HK-2 (cell line): ENCODE measurements at regions not wholly inside any gene's neighbourhood (a gene's known extent, or its start where the extent isn't known, plus 50 kb on each side); places are given as distances from the start of the nearest gene placed in this dataset.

Experiments
- DNase-seq: peaks from one replicate; pipeline ENCODE4 v3.0.0-alpha.2; 2018; ENCODE audit not compliant: unreplicated experiment

DNA sequence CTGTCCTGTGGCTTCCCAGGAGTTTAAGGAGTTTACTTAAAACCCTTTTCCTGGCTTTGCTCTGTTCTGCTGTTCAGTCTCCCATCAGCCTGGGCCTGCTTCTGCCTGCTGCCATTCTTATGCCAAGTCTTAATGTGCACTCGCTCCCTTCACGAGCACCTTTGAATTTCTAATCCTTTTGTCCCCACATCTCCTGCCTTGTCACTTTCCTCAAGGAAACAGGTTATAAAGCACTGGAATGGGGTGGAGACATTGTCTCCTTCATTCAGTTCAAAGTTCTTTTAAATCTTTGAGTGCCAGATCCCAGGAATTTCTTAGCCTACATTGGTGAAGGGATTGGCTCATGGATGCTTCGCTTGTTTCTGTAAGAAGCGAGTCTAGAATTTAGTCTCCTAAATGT is 87.2 kb upstream of the LIFR start:
- DNase-seq: no peak

DNA sequence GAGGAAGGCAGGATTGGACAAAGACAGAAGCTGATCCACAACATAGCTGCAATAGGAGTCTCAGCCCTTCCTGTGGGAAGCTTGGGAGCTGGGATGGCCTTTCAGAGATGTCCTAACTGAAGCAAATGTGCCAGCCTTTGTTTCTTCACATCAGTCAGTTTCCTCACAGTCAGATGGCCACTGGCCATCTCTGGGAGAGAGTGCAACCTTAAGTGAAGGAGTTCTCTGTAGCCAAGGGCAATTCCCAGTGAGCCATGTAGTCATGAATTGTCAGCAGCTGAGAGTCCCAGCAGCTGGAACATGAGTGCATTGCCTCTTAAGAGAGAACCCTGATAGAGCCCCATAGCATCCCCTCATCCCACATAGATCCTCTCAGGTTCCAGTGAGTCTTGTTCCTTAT is 89.1 kb upstream of the LIFR start:
- no peak for DNase-seq

- no peak for DNase-seq
Observed at GRCh38 chr5:38648703-38649291, 92.4 kb upstream of the LIFR start.

DNA sequence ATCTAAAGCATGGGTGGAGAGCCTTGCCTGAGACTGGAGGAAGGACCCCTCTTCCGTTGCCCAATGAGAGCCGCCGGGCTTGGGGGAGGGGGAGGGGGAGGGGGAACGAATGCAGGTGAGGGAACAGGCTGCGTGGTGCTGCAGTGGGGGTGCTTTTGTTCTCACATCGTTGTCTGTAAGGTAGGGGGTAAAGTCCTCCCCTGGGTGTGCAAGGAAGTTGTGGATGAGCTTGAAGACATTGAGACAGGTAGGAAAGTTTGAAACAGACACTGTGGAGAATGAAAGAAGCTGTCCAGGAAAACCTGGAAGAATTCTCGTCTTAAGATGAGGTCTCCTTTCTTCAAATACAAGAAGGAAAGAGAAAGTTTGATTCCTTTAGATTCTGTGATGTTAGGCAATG is 94.1 kb upstream of the LIFR start:
- no peak for DNase-seq

DNA sequence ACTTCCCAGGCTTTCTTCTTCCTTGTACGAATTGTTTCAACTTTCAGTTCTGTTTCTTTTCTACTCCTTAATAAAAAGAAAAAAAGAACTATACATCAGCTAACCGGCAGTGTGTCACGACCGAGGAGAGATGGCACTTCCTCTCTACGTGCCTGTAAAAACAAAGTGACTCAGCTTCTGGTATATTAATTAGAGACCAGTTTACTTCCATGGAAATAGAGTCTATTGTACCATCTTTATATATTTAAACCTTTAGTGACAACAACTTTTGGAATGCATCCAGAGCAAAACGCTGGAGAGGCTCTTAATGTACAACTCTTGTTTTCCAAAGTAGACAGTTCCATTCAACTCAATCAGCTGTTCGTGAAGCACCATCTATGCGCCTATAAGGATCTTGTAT is 94.5 kb upstream of the LIFR start:
- DNase-seq: no peak

- DNase-seq: no peak
Observed at GRCh38 chr5:38651806-38652205, 95.4 kb upstream of the LIFR start.

GRCh38 chr5:38653389-38653788 is 96.9 kb upstream of the LIFR start:
- DNase-seq: no peak

GRCh38 chr5:38655691-38656090 is 99.2 kb upstream of the LIFR start:
- no peak for DNase-seq

DNA sequence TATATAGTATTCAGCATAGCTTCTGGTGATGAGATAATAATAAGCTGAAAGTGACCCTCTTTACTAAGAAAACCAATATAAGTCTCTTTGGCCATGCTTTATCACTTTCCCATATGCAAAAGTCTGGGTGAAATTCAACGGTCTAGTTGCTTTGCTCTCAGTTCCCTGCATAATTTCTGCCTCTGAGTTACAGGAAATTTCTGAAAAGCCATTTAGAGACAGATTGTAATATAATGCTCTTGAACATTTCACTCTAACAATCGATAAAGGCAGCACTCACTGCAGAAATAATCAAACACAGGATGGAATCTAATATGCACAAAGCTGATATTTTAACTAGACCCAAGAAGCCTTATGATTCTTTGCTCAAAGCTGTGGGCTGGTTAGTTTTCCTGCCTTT is 100.1 kb upstream of the LIFR start:
- DNase-seq: no peak

DNA sequence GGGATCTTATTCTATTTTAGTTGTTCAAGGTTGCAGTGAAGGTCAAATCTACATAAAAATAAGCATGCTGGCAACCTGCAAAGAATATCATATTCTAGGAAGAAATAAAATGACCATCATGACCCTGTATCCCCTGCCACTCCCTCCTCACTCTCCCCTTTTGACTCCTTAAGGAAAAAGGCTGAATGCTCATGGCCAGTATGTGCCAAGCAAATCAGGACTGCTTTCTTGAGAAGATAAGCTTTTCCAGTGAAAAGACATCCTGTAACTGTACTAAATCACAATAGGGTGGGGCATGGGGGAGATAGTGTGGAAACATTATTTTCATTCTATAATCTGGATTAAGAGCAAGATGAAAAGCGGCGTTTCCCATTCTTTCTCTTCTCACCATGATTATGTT is 100.6 kb upstream of the LIFR start:
- DNase-seq: no peak

DNA sequence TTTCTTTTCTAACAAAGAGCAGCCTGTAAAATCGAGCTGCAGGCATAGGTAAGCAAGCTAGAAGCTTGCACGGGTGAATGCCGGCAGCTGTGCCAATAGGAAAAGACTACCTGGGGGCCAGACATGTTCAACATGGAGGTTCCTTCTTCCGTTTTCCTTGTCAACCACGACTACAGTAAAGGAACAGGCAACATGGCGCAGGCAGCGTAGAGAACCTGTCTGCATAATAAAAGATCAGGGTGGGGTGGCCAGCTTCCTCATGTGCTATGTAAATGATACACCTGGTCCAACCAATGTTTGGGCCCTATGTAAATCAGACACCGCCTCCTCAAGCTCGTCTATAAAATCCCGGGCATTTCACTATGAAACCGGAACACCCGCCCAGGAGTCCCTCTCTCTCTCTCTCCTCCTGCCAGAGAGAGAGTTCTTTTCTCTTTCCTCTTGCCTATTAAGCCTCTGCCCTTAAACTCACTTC is 103.8 kb upstream of the LIFR start:
- DNase-seq: no peak

DNA sequence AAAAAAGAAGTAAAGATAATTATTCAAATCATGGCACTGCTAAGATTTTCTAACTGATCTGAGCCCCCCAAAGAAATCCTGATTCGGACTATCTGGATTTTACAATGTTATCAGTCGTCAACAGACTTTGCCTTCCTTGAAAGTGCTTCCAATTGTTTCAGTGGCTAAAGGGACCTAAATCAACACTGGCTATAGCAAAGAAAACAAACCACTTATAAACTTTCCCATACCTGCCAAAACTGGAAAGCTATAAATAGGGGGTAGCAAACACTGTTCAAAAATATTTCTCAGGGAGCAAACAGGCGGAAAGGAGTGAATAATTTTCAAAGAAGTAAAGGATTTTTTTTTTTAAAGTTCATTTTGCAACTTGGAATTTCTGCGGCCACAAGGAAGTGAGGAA is 105.6 kb upstream of the LIFR start:
- DNase-seq: no peak

- no peak for DNase-seq
Observed at GRCh38 chr5:38663249-38663648, 106.8 kb upstream of the LIFR start.

DNA sequence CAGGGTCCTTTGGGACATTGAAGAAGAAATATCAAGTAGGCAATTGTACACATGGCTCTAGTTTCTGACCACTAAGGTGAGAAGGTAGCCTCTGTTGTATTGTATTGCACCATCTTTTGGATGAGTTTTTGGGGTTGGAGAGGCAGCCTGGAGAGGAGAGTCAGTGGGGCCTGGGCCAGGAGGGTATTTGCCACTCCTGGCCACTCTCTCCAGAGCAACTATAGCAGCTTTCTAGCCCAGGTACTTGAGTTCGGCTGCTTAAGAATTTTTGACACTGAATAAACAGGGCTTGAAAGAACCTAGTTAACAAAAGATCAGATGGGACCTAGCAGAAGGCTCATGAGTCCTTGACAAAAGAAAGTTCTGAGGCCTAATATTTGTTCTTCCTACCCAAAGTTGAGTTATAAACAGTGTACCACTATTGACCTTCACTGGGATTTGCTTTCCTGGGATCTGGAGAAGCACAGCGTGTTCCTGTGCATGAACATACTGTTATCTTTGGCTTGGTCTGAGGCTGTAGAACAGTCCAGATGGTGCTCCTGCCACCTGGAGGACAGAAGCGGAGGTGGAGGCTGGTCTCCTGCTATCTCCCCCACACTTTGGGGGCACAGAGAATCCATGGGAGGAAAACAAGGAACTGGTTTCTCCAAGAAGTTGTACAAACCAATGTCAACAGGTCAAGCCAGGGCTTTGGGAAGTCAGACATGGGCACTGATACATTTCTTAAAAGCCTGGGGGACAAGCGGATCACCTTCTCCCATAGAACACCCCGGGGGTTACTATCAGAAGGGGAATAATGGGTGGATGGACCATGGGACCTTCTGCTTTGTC is 110.4 kb upstream of the LIFR start:
- peak; percentile 10 for DNase-seq

DNA sequence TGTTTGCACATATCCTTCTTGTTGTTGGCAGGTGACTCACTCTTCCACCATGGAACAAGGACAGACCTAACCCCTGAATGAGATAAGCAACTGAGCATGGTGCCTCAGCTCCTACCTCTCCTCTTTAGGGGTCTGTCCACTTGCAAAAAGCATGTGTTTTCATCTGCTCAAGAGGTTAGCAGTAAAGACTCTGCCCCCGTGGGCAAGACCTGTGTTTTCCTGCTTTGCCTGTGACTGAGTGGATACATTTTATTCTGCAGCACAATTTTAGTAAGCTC is 111.0 kb upstream of the LIFR start:
- DNase-seq: no peak

- DNase-seq: no peak
Observed at GRCh38 chr5:38669361-38669880, 113.0 kb upstream of the LIFR start.

- DNase-seq: no peak
Observed at GRCh38 chr5:38670066-38670465, 113.6 kb upstream of the LIFR start.

GRCh38 chr5:38670878-38671277 is 114.4 kb upstream of the LIFR start:
- DNase-seq: no peak

DNA sequence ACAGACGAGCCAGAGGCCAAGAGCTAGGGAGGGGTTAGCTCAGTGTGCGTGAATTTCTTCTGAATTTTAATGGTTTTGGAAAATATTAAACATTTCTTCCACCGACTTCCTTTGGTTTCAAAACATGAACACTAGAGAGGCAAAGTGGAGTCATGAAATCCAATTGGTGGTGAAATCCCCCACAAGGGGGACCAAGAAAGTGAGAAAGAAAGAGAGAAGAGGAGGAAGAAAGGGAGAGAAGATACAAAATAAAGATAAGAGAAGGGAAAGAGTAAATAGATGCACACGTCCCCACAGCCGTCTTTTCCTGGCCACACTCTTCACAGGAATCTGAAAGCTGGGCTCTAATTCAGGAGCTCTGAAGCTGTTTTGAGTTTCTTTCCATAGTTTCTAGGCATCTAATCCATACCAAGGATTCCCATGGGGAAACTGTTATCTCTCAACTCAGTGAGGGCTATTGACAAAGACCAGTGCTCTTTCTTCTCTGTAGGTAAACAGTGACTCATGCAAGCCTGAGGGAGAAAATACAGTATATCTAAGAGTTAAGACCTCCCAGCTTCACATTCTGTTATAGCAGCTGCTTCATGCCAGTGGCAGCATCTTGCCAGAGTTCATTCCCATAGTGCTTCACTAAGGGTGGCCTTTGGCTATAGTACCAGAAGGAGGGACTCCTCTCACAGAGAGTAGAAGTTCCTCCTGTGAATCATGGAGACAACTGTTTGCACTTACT is 115.8 kb upstream of the LIFR start:
- no peak for DNase-seq

- DNase-seq: no peak
Observed at GRCh38 chr5:38673671-38674071, 117.2 kb upstream of the LIFR start.

DNA sequence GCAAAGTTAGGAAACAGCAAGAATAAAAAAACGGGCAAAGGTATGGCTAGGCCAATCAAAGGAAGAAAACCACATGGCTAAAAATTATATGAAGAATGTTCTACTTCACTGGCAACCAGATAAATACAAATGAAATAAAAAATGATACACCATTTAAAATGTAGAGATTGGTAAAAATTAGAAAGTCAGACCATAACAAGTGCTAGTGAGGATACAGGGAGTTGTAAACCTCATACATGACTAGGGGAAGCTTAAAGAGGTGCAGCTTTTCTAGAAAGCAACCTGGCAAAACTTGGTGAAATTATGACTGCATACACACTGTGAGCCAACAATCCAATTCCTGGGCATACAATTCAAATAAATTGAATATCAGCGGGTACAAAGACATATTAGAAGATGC is 119.0 kb upstream of the LIFR start:
- no peak for DNase-seq

GRCh38 chr5:38677636-38678035 is 121.2 kb upstream of the LIFR start:
- no peak for DNase-seq

- no peak for DNase-seq
Observed at GRCh38 chr5:38678076-38678475, 121.6 kb upstream of the LIFR start.
